Body of pancreas (tissue), 4 donors: ENCODE measurements at regions not wholly inside any gene's neighbourhood (a gene's known extent, or its start where the extent isn't known, plus 50 kb on each side); places are given as distances from the start of the nearest gene placed in this dataset.

ENCODE experiments used
- ATAC-seq: fragments of 150-250 bp; one replicate; pipeline ENCODE4 v1.9.1; 2016
- DNase-seq, 4 donors: peaks; one replicate each; pipeline ENCODE4 v3.0.0-alpha.2; 2019
- H3K27ac ChIP-seq, 4 donors: fragments of 200-600 bp; sonication (generic); 1 replicate in 3 of 4; 2 replicates in 1 of 4; pipeline versions ENCODE4 v1.5.1 to v1.6.1; 2016 to 2019; ENCODE audit warnings: mild to moderate bottlenecking in 1 of 4, mixed read lengths in 1 of 4, moderate library complexity in 1 of 4
- H3K27me3 ChIP-seq, 2 donors: fragments of 200-600 bp; sonication (generic); one replicate each; pipeline ENCODE4 v1.6.0; 2016; ENCODE audit warnings: mild to moderate bottlenecking in 1 of 2
- H3K36me3 ChIP-seq, 2 donors: fragments of 200-600 bp; sonication (generic); replicated peaks in 1 of 2; 2 replicates each; pipeline ENCODE4 v1.5.1; 2016; ENCODE audit warnings: low read depth in 2 of 2; ENCODE audit not compliant: insufficient read depth in 1 of 2
- H3K4me1 ChIP-seq: fragments of 200-600 bp; sonication (generic); one replicate; pipeline ENCODE4 v1.6.0; 2016
- H3K4me3 ChIP-seq, 2 donors: fragments of 200-600 bp; sonication (generic); 1 replicate in 1 of 2; 2 replicates in 1 of 2; pipeline ENCODE4 v1.5.1; 2016 to 2019
- H3K9me3 ChIP-seq, 3 donors: fragments of 200-600 bp; sonication (generic); 1 replicate in 2 of 3; 2 replicates in 1 of 3; pipeline ENCODE4 v1.5.1; 2016
- POLR2A ChIP-seq, 3 donors: fragments of 450-650 bp; IDR thresholded peaks; one replicate each; pipeline ENCODE4 v1.6.1; 2016; ENCODE audit warnings: antibody characterized with exemption in 3 of 3, mild to moderate bottlenecking in 2 of 3
- WGBS, 2 donors: methylation state at CpG; one replicate each; pipeline ENCODE4 v1.1.5; 2017; 5-methylcytosine and 5-hydroxymethylcytosine counted together
- intact Hi-C: fragments of 100-400 bp; cut with DNase I; formaldehyde crosslinking; loops from one replicate; pipeline ENCODE4 v1.15.1; 2023
- TF ChIP-seq, protein P1 (sequence below), 7 experiments: fragments of 450-650 bp in 4 of 7; fragments of 200-600 bp in 3 of 7; sonication (generic) in 3 of 7; IDR thresholded peaks; one replicate each; pipeline ENCODE4 v1.5.1; 2016 to 2019; ENCODE audit warnings: antibody characterized with exemption in 7 of 7

DNA sequence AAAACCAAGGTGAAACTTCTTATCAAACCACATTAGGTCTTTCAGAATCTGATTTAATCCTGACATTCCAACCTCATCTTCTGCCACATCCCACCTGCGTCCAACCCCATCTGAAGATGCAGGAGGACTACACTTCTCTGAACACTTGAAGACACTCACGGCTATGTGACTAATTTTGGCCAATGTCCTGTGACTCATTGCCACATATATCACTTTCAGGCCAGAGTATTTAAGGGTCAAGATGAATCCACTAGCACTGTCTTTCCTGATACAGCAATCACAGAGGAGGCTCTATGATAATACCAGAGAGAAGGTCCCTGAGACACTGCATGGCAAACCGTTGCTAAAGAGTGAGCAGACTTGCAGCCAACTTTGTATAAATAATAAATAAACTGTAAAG is 323.4 kb downstream of the NR2F1-AS1 start:
- Histone ChIP-seq H3K4me1 (no peaks in the 10 kb centered on the region), H3K9me3 (no peaks in the 10 kb centered on the region), H3K36me3 (no peaks in the 10 kb centered on the region), H3K27ac (no peak overlapping the region), H3K4me3 (no peak overlapping the region), H3K27me3 (no peaks in the 10 kb centered on the region)
- 62 to 68% methylated on average over 3 of the region's 3 CpGs for WGBS, 2 donors
- intact Hi-C loops, result no loop called here
- no peak for TF ChIP-seq POLR2A (IDR thresholded peaks at IDR 0.05)
- TF ChIP-seq, protein P1, sequence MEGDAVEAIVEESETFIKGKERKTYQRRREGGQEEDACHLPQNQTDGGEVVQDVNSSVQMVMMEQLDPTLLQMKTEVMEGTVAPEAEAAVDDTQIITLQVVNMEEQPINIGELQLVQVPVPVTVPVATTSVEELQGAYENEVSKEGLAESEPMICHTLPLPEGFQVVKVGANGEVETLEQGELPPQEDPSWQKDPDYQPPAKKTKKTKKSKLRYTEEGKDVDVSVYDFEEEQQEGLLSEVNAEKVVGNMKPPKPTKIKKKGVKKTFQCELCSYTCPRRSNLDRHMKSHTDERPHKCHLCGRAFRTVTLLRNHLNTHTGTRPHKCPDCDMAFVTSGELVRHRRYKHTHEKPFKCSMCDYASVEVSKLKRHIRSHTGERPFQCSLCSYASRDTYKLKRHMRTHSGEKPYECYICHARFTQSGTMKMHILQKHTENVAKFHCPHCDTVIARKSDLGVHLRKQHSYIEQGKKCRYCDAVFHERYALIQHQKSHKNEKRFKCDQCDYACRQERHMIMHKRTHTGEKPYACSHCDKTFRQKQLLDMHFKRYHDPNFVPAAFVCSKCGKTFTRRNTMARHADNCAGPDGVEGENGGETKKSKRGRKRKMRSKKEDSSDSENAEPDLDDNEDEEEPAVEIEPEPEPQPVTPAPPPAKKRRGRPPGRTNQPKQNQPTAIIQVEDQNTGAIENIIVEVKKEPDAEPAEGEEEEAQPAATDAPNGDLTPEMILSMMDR (IDR thresholded peaks at IDR 0.05), result no peak
- no peak for ATAC-seq
- DNase-seq, result no peak

DNA sequence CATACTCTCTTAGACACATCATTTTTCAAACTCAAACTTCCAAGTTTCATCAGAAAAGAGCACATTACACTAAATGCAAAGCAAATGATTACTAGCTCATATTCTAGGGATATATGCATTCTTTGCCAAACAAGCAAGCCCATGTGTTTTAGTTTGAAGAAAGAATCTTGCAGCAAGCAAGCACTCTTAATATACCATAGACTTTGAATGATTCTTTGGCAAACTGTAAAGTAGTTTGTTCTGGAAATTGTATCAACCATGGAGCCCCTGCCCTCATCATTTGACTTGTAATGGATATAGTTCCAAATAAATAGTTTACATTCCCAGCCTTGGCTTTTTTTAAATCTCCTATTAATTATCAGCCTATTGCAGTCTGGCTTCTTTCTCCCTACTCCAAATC is 325.2 kb downstream of the NR2F1-AS1 start:
- intact Hi-C loops, result no loop called here

DNA sequence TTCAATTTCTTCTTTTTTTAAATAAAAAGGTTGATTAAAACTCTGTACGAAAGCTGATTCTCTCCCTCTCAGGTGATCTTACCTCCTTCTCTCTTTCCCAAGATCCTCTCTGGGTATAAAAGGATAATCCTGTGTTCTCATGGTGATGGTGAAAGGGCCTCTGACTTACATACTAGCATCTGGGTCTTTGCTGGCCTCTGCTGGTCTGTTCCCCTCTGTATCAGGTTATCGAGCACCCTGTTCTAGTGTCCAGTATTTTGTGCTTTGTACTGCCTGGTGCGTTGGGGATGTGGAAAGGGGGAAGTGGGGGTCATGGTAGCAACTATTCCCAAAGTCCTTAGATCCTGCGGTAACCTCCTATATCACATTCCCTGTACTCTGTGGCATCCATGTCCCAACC is 328.9 kb downstream of the NR2F1-AS1 start:
- WGBS, 2 donors, result 75 to 85% methylated on average over 4 of the region's 4 CpGs
- ATAC-seq (no peak), DNase-seq (no peak)
- no peaks in the 10 kb centered on the region for H3K36me3 ChIP-seq
- H3K27me3 ChIP-seq, result no peaks in the 10 kb centered on the region
- TF ChIP-seq POLR2A (IDR thresholded peaks at IDR 0.05), result no peak
- TF ChIP-seq, protein P1 (IDR thresholded peaks at IDR 0.05), result no peak
- no peak overlapping the region for H3K4me3 ChIP-seq
- H3K27ac ChIP-seq, result no peak overlapping the region
- intact Hi-C loops, result no loop called here
- no peaks in the 10 kb centered on the region for H3K9me3 ChIP-seq
- no peaks in the 10 kb centered on the region for H3K4me1 ChIP-seq

More for the DNA sequence above, 325.2 kb downstream of the NR2F1-AS1 start:
- H3K27me3 ChIP-seq, result no peaks in the 10 kb centered on the region
- H3K27ac ChIP-seq, result no peak overlapping the region
- no peaks in the 10 kb centered on the region for H3K4me1 ChIP-seq
- no peaks in the 10 kb centered on the region for H3K9me3 ChIP-seq
- TF ChIP-seq, protein P1 (IDR thresholded peaks at IDR 0.05), result no peak
- TF ChIP-seq POLR2A (IDR thresholded peaks at IDR 0.05), result no peak
- no peak for ATAC-seq
- H3K4me3 ChIP-seq, result no peak overlapping the region
- no peaks in the 10 kb centered on the region for H3K36me3 ChIP-seq
- no peak for DNase-seq

DNA sequence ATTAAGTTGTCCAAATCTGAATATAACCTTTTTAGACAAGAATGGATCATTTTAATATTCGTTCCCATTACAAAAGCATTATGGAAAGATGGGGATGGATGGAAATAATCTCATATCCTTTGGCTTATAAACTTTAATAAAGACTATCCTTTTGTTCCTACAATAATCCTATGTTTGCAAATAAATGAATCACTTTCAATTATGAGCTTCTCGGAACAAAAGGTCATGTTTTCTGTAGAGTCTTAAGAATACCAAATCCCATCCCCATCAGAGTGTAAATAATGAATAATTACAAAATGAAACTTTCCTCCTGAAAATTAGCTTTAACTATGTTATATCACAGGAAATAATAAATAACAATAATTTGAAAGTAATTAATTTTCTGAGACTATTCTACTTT is 329.7 kb downstream of the NR2F1-AS1 start:
- intact Hi-C loops, result no loop called here
- Histone ChIP-seq H3K36me3 (no peaks in the 10 kb centered on the region), H3K27me3 (no peaks in the 10 kb centered on the region), H3K4me3 (no peak overlapping the region), H3K4me1 (no peaks in the 10 kb centered on the region), H3K27ac (no peak overlapping the region), H3K9me3 (no peaks in the 10 kb centered on the region)
- TF ChIP-seq, protein P1 (IDR thresholded peaks at IDR 0.05), result no peak
- TF ChIP-seq POLR2A (IDR thresholded peaks at IDR 0.05), result no peak
- no peak for DNase-seq
- no peak for ATAC-seq
- 56 to 68% methylated on average over 2 of the region's 2 CpGs for WGBS, 2 donors

DNA sequence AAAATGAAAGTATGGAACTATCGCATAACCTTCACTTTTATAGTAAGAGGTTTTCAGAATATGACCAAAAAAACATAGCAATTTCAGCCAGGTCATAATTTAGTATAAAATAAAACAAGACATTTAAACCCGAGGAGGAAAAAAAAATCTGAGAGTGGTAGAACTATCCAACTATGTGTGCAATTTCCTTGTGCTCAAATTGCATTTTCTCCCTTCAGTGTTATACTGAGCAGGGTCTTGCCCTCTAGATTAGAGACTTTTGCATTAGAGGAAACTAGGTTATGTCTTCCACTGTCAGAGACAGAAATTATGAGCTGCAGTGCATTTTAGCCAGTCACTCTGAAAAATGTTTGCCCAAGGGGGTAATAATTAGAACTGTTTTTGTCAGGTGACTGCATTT is 330.6 kb downstream of the NR2F1-AS1 start:
- intact Hi-C loops, result no loop called here
- WGBS, 2 donors, result 32 to 40% methylated on average over 2 of the region's 2 CpGs
- Histone ChIP-seq H3K4me1 (no peaks in the 10 kb centered on the region), H3K4me3 (no peak overlapping the region), H3K36me3 (no peaks in the 10 kb centered on the region), H3K27ac (no peak overlapping the region), H3K27me3 (no peaks in the 10 kb centered on the region), H3K9me3 (no peaks in the 10 kb centered on the region)
- TF ChIP-seq POLR2A (IDR thresholded peaks at IDR 0.05), result no peak
- TF ChIP-seq, protein P1 (IDR thresholded peaks at IDR 0.05), result no peak
- DNase-seq (no peak), ATAC-seq (no peak)
